Ovary (tissue), 7 donors: ENCODE measurements at regions not wholly inside any gene's neighbourhood (a gene's known extent, or its start where the extent isn't known, plus 50 kb on each side); places are given as distances from the start of the nearest gene placed in this dataset.

ENCODE experiments used
- DNase-seq, 5 donors: peaks; one replicate each; pipeline ENCODE4 v3.0.0-alpha.2; 2019 to 2020
- H3K27ac ChIP-seq, 2 donors: fragments of 200-600 bp; one replicate each; pipeline versions ENCODE4 v1.5.1 to v1.8.0; 2019 to 2022
- H3K27me3 ChIP-seq: fragments of 200-600 bp; one replicate; pipeline ENCODE4 v1.8.0; 2022
- H3K36me3 ChIP-seq: fragments of 200-600 bp; sonication (generic); one replicate; pipeline ENCODE4 v1.5.1; 2019
- H3K4me1 ChIP-seq: one replicate; pipeline ENCODE4 v1.8.1; 2013; ENCODE audit warnings: mild to moderate bottlenecking, moderate library complexity; ENCODE audit not compliant: insufficient read depth
- H3K4me3 ChIP-seq: fragments of 200-600 bp; sonication (generic); one replicate; pipeline ENCODE4 v1.5.1; 2017
- H3K9me3 ChIP-seq, 2 donors: fragments of 200-600 bp in 1 of 2; sonication (generic) in 1 of 2; one replicate each; pipeline versions ENCODE4 v1.5.1 to v1.8.1; 2013 to 2019; ENCODE audit warnings: mild to moderate bottlenecking in 1 of 2, moderate library complexity in 1 of 2
- CTCF ChIP-seq, 3 donors: fragments of 450-650 bp in 2 of 3; fragments of 200-600 bp in 1 of 3; IDR thresholded peaks; one replicate each; pipeline versions ENCODE4 v1.5.1 to v1.8.0; 2016 to 2022; ENCODE audit warnings: antibody characterized with exemption in 3 of 3, mild to moderate bottlenecking in 1 of 3
- EP300 ChIP-seq: sonication (generic); formaldehyde crosslinking; IDR thresholded peaks from one replicate; pipeline ENCODE4 v1.6.1; 2017; ENCODE audit warnings: antibody characterized with exemption
- POLR2A ChIP-seq: fragments of 450-650 bp; IDR thresholded peaks from one replicate; pipeline ENCODE4 v1.6.1; 2017; ENCODE audit warnings: antibody characterized with exemption, mild to moderate bottlenecking, moderate library complexity
- WGBS, 3 donors: extraction: QIAGEN DNeasy Blood & Tissue Kit in 1 of 3; methylation state at CpG; one replicate each; pipeline versions ENCODE4 v1.1.5 to v1.1.7; 2013 to 2017; 5-methylcytosine and 5-hydroxymethylcytosine counted together
- intact Hi-C, 4 donors: fragments of 100-400 bp; cut with DNase I; formaldehyde crosslinking; loops; one replicate each; pipeline versions ENCODE4 v1.11.0 to v1.15.1; 2022 to 2023
- donor health status: DM: no; HTN: no; CAD: no; lungs with moderate emphysema.
- donor health status: DM: no; HTN: no; CAD: no.
- donor health status: Bipolar disorder and iron deficiency.
- donor health status: DM: no; HTN: no; CAD: no.
- donor health status: DM: yes; HTN: yes; CAD: no.

GRCh38 chr14:98015921-98016320 is 1218.7 kb downstream of the VRK1 start:
- Histone ChIP-seq H3K27ac (no peak overlapping the region), H3K27me3 (no peaks in the 10 kb centered on the region), H3K4me1 (no peaks in the 10 kb centered on the region), H3K36me3 (no peaks in the 10 kb centered on the region), H3K9me3 (no peaks in the 10 kb centered on the region), H3K4me3 (no peak overlapping the region)
- WGBS, 3 donors = 43 to 72% (median 60%) methylated on average over 2 of the region's 2 CpGs
- TF ChIP-seq POLR2A (no peak), CTCF (IDR thresholded peaks at IDR 0.05) (no peak), EP300 (no peak)
- intact Hi-C loops = no loop called here
- no peak for DNase-seq

GRCh38 chr14:98018628-98019027 is 1221.4 kb downstream of the VRK1 start:
- DNase-seq = no peak
- no peaks in the 10 kb centered on the region for H3K9me3 ChIP-seq
- no peaks in the 10 kb centered on the region for H3K36me3 ChIP-seq
- 83 to 91% (median 89%) methylated on average over 2 of the region's 2 CpGs for WGBS, 3 donors
- intact Hi-C loops = no loop called here
- no peak for TF ChIP-seq EP300
- H3K27ac ChIP-seq = no peak overlapping the region
- H3K4me3 ChIP-seq = no peak overlapping the region
- H3K4me1 ChIP-seq = no peaks in the 10 kb centered on the region
- H3K27me3 ChIP-seq = no peaks in the 10 kb centered on the region

- Histone ChIP-seq H3K27me3 (no peaks in the 10 kb centered on the region), H3K4me1 (no peaks in the 10 kb centered on the region), H3K36me3 (no peaks in the 10 kb centered on the region), H3K27ac (no peak overlapping the region), H3K9me3 (no peaks in the 10 kb centered on the region), H3K4me3 (no peak overlapping the region)
- TF ChIP-seq CTCF (IDR thresholded peaks at IDR 0.05) = no peak
- no peak for TF ChIP-seq EP300
- no peak for TF ChIP-seq POLR2A
- no peak for DNase-seq
- WGBS, 3 donors = 61 to 64% (median 62%) methylated on average over 11 of the region's 11 CpGs
- intact Hi-C loops = no loop called here
Observed at GRCh38 chr14:98022541-98023520, 1225.6 kb downstream of the VRK1 start.

- H3K36me3 ChIP-seq = no peaks in the 10 kb centered on the region
- intact Hi-C loops = no loop called here
- no peaks in the 10 kb centered on the region for H3K4me1 ChIP-seq
- H3K27ac ChIP-seq = no peak overlapping the region
- no peak overlapping the region for H3K4me3 ChIP-seq
- no peaks in the 10 kb centered on the region for H3K9me3 ChIP-seq
- H3K27me3 ChIP-seq = no peaks in the 10 kb centered on the region
- no peak for DNase-seq
- WGBS, 3 donors = 81 to 92% (median 91%) methylated on average over 6 of the region's 6 CpGs
- TF ChIP-seq EP300 (no peak), CTCF (IDR thresholded peaks at IDR 0.05) (no peak)
Observed at GRCh38 chr14:98028162-98028561, 1231.0 kb downstream of the VRK1 start.

- Histone ChIP-seq H3K9me3 (no peaks in the 10 kb centered on the region), H3K27ac (no peak overlapping the region), H3K4me3 (no peak overlapping the region), H3K36me3 (no peaks in the 10 kb centered on the region), H3K27me3 (no peaks in the 10 kb centered on the region), H3K4me1 (no peaks in the 10 kb centered on the region)
- intact Hi-C loops = no loop called here
- DNase-seq = no peak
- TF ChIP-seq POLR2A = no peak
- TF ChIP-seq CTCF (IDR thresholded peaks at IDR 0.05) = no peak
- TF ChIP-seq EP300 = no peak
- WGBS, 3 donors = 50 to 53% (median 53%) methylated on average over 4 of the region's 4 CpGs
Observed at GRCh38 chr14:98035396-98035795, 1236.6 kb downstream of the BCL11B start.
